ENCODE measurements at regions not wholly inside any gene's neighbourhood (a gene's known extent, or its start where the extent isn't known, plus 50 kb on each side); places are given as distances from the start of the nearest gene placed in this dataset.

- no peak for DNase-seq
These were observed 460.1 kb downstream of the SHQ1 start for GRCh38 chr3:72388117-72388516.

DNA sequence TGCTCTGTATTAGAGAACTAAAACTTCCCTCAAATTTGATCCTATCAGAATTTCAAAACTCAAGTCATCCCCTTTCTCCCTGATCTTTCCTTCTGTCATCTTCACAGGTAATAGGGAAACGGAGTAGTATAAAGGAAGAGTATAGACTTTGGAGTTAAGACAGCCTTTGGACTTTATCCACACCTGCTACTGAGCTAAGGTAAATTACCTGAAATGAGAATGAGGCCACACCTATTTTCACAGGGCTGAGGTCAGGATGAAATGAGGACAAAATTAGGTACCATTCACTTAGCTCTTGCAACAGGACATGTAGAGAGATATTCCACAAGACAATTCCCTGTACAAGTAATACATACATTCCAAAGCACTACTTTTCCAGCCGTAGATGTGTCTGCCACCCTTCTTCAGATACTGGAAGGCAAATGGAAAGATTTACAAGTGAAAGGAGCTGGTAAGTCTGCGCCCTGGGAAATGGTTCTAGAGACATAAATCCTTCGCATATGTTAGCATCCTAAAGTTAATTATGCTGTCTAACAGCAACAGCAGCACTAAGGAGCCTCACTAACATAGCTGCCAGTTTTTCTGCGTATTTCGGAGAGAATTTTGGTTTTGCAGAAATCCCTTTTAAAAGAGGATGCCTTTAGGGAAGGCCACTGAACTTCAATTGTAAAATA is 461.8 kb downstream of the SHQ1 start:
- DNase-seq, result no peak

DNA sequence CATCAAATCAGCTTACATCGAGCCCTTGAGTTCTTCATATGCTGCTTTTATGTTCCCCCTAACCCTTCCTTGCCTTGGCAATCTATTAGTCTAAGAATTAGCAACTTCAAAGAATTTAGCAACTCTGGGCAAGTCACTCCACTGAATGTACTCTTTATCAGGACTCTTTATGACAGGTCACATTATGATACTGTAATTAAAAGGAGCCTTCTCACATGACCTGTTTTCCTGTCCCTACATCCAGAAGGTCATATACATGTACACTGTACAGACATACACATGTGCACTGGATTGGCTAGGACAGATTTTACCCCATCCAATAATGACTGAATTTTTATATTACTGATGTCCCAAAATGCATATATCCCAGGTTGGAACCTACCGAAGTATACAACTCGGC is 463.1 kb downstream of the SHQ1 start:
- DNase-seq, result no peak

DNA sequence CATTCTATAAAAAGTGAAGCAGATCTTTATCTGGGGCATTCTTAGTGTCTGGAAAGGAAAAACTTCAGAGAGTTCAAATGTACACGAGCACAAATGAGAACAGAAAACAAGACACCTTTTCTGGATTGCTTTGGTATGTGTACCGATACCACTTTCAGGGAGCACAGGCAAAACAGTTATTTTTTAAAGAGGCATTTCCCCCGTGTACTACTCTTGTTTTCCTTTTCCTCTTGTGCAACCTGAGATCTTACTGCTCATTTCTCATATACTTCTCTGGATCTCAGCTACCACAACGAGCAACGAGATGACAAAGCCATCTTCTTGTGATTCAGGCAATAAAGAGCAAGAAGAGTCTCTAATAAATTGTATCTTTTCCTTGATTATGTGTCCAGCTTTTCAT is 463.6 kb downstream of the SHQ1 start:
- DNase-seq, result no peak

GRCh38 chr3:72383883-72384282 is 464.4 kb downstream of the SHQ1 start:
- DNase-seq, result no peak

DNA sequence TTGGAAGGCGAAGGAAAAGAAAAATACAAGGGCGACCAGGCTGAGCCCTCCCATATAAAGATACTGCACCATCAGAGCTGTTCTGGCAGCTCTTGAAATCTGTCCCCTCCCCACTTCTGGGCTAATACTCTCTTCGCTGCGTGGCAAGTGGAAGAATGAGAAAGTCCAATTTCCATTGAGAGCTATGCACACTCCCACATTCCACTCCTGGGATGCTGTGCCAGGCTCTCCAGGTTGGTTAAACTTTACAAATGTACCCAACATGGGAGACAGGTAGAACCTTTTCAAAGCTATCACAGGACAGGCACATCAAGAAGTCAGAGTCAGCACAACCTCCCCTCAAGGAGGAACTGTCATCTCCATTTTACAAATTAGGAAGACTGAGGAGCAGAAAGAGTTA is 465.0 kb downstream of the SHQ1 start:
- DNase-seq, result no peak

- no peak for DNase-seq
These were observed 465.8 kb downstream of the SHQ1 start for GRCh38 chr3:72382460-72382859.

- no peak for DNase-seq
These were observed 466.7 kb downstream of the SHQ1 start for GRCh38 chr3:72381584-72381983.

DNA sequence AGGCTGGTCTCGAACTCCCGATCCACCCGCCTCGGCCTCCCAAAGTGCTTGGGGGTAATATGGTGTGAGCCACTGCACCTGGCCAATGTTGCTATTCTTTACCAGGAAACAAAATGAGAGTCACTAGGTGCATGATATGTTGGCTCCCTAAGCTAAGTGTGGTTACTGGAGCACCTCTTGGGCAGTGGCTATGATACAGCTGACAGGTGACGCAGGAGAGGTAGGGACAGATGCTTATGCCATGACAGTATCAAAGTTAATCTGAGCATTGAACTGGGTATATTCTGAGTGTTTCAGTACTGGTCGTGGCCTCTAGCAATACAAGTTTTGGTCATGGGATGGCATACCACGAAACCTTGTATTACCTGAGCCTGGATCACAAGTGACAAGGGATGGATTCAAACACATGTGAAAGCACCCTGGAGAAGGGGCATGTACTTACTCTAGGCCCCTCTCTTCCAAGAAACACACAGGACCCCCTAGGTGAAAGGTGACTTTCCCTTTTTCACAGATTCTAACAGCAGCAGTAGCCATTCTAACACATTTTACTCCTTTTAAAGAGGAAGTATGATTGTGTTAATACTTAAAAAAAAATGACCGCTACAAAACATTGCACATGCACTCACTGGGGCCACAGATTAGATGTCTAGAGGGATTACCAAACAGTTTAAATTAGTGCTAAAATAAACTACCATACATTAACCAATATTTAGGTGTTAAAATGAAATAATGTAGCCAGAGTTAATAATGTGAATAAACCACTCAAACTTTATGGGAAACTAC is 467.3 kb downstream of the SHQ1 start:
- DNase-seq, result no peak

GRCh38 chr3:72380193-72380592 is 468.1 kb downstream of the SHQ1 start:
- DNase-seq, result no peak

DNA sequence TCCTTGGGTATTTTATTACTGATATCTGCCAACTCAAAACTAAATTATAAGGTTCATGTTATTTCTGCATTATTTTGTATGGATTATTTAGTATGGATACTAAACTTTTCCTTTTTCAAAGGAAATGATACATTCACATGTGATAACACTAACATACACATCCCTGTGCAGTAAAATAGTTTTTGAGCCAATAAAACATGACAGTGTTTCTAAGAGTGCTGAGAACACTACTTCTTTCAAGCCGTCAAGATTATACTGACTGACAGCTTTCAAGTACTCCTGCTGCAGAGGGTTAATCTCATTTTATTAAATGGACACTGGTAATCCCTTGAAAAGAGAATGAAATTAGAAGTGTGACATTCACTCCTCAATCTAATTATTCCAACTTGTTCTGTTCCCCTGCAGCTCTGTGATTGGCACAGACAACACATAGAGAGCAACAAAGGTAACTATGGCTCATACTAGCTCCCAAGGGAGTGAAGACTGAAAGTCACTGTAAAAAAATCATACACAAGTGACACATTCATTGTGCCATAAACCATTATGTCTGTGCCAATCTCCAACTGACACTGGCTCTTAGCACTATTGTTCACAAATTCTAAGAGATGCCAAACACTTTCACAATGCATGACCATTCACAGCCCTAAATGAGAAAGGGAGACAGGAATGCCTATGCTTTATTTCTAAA is 468.6 kb downstream of the SHQ1 start:
- DNase-seq, result no peak

DNA sequence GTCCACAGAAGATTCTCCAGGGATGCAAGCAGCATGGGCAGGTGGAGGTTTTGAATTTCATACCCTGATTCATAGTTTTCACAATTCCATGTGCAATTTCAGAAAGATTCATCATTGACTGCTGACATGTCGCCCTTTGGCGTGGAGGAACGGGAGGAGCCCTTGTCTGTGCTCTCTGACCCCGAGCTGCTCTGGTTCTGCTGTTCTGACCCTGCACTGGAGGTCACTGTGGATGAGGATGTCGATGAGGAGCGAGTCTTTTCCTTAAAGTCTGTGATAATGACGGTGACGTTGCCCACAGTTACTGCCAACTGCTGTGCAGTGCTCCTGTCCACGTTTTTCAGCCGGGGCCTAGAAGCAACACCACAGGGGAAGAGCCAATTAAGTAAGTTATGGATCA is 470.0 kb downstream of the SHQ1 start:
- no peak for DNase-seq

DNA sequence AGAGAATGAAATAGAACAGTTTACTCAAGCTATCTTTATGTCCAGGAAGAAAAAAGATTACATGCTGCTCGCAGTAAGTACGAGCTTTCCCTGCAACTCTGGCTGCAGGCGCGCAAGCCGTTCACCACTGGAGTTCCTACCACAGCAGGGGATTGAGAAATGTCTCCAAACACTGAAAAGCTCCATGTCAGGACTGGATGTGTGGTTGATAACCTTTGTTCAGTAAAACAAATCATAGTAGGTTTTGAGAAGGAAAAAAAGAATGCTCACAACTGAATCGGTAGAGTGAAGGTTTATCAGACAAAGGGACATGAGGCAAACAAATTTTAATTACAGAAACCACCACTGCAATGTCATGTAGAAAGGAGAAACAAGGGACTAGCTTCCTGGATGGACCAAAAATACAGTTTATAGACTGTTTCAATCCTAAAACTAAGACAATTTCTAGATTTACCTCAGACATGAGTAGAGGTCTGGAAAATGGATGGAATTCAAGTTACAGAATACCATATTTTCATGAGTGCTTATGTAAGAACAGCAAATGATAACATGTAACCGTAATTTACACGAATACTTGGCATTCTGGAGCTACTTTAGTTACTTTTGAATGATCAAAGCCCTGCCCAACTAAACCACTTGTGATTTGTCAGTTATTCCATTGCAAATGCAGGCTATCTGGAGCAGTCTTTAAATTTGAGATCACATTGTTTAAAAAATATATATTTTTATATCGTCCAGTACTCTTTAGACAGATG is 471.1 kb downstream of the SHQ1 start:
- no peak for DNase-seq

GRCh38 chr3:72375237-72376076 is 472.8 kb downstream of the SHQ1 start:
- DNase-seq, result no peak

DNA sequence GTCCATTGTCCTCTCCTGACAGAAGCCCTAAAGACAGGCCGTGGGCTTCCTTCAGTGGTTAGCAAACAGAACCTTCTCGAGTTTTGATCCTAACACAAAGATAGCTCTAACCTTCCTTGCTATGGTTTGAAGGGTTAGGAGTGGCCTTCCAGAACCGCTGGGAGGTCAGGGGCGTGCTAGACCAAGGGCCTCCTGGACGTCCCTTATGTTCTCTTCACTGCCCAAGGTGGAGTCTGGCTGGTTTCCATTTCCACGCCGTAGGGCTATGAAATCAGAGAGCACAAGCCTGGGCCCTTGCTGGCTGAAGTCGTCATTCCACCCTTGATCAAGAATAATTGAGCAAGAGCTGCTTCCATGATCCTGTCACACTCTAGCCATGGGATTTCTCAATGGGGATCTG is 475.1 kb downstream of the SHQ1 start:
- DNase-seq, result no peak

DNA sequence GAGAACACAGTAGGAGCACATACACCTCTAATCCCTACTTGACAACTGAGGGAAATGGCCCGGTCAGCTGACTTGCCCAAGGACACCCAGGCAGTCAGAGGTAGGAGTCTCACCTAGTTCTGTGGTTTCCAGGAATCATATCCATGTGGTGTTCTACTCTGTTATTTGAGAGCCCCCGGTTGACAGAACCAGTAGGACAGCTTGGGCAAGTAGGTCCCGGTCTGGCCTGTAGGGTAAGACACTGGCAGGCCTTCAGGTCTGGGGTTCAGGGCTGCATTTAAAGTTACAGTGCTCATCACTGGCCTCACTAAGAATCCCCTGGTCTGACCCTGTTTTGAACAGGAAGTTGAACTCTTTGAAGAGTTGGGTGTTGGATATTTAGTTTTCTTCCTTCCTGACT is 476.1 kb downstream of the SHQ1 start:
- DNase-seq, result no peak

DNA sequence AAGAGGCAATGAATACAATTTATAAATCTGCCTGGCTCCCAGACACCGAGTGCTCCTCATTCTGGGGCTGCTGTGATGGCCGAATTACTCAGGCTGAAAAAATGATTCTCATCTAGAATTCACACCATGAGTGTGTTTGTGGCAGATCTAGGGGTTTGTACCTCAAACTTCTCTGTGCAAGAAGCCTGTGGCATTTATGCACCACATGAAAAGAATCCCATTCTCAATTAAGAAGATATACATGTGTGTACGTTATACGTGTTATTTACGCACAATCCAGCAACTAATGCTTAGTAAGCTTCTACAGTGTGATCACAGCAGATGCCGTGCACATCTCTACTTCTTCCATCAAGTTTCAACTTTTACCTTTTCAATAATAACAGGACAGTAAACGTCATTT is 476.8 kb downstream of the SHQ1 start:
- no peak for DNase-seq

DNA sequence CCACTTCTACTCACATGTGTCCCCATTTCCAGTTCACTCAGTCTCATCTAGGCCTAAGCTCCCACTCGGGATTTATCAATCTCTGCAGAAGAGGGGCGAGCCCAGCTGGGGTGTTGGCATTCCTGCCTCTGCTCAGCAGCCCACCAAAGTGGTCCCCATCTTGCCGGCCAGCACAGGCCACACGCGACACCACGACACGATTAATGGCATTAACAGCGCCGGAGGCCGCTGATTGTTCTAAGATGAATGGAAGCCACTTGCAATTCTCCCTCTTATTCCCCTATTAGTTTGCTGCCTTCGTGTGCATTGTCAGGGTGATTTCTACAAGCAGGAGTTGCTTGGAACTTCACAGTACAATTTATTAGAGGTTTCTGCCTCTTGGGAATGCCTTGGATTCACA is 477.3 kb downstream of the SHQ1 start:
- no peak for DNase-seq

GRCh38 chr3:72369681-72370080 is 478.6 kb downstream of the SHQ1 start:
- no peak for DNase-seq

- no peak for DNase-seq
These were observed 479.8 kb downstream of the SHQ1 start for GRCh38 chr3:72368331-72368975.

DNA sequence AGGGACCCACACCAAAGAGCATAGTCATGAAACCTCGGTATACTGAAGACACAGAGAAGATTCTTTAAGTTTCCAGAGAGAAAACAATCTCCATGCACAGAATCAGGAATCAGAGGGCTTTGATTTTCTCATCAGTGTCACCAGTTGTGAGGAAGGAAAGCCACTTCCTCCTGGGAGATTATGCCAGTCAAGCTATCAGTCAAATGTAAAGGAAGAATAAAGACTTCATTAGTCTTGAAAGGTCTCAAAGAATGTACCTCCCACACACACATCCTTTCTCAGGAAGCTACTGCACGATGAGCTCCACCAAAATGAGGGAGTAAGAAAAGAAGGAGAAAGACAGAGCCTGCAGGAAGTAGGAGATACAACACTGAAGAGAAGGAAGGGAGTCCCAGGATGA is 486.3 kb downstream of the SHQ1 start:
- DNase-seq, result no peak

GRCh38 chr3:72359743-72360142 is 488.5 kb downstream of the SHQ1 start:
- no peak for DNase-seq
